Medulla oblongata (tissue), 1 donor: ENCODE measurements at regions not wholly inside any gene's neighbourhood (a gene's known extent, or its start where the extent isn't known, plus 50 kb on each side); places are given as distances from the start of the nearest gene placed in this dataset.
A peak's percentile ranks its signal among the peaks of the same experiment; 100 is the strongest.

ENCODE experiments used
- DNase-seq: peaks from one replicate; pipeline ENCODE4 v3.0.0-alpha.2; 2015; ENCODE audit errors: extremely low spot score

DNA sequence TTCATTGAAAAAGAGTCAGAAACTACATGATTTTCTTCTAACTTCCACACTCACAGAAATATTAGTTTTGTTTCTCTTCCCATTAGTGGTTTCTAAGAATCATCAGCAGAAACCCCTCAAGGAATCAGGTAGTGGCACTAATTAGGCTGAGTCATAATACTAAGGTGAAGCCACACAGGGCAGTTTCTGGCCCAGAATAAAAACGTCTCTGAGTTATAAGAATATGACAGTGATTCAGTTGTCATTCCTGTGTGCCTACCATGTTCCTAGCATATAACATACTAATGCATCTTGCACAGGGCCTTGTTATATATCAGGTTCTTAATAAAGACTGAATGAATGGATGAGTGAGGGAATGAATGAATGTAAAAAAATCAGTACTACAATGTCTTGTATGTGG lies 206.0 kb upstream of the PLEKHG7 start:
- DNase-seq = no peak

- no peak for DNase-seq
These were observed 207.7 kb upstream of the PLEKHG7 start for GRCh38 chr12:92495108-92495507.

- no peak for DNase-seq
These were observed 209.0 kb upstream of the PLEKHG7 start for GRCh38 chr12:92493816-92494215.

- DNase-seq = no peak
These were observed 209.8 kb upstream of the PLEKHG7 start for GRCh38 chr12:92492995-92493394.

DNA sequence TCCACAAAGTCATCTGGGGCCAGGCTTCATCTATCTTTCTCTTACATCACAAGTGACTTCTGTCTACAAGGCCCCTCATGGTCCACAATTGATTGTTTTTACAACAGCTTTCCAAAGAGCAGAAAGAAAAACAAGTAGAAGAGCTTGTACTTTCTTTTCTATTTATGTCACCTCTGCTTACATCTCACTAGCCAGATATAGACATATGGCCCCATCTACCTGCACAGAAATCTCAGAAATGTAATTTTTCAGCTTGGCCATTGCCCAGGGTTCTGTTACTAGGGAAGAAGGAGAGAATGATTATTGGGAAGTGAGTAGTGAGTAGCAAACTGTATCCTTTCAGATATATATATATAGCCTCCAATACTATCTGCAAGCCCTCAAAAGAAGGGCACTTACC lies 210.5 kb upstream of the PLEKHG7 start:
- DNase-seq = no peak

DNA sequence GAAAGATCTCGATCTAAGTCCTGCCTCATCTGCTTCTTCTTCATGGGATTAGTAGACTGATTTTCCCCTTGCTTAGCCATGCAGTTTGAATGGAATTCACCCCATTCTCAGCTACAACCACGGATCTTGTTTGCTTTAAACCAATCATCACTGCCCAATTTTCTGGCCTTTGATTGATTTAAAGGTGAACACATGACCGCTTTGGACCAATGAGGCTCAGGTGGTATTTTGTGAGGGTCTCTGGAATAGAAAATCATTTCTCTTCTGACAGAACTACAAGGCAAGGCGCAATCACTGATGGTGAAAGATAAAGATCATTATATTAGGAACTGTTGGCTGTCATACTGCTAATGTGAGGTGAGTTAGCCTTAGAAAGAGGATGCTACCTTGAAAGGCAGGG lies 213.0 kb upstream of the PLEKHG7 start:
- DNase-seq = no peak

GRCh38 chr12:92488735-92489134 lies 214.1 kb upstream of the PLEKHG7 start:
- DNase-seq = no peak

- DNase-seq = no peak
These were observed 215.7 kb upstream of the PLEKHG7 start for GRCh38 chr12:92487138-92487485.

DNA sequence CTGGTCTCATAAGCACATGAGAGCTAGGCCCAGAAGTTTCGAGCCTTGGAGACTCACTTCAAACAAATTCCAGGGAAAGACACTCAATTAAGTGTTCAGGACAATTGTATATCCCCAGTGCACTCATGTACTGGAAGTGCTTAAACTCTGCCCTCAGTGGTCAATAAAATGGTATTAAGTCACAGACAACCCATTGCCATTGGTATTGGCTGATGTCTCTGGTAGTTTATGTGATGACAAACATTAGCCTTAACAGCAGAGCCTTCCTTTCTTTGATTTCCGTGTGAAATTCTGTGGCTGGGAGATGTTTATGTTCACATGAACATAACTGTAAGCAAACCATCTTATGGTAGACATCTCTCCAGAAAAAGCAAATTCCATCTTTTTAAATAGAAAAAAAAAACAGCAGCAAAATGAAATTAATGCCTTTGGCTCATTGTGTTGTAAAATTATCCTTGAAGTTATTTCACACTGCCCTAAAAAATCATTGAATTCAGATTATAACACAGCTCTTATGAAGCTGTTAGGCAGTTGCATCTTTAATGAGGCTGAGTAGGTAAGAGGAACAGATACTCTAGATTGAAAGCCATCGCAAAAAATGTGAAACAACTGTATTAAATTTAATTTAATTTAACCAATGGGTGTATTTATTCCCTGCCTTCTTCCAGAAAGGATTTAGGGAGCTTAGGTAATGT lies 216.2 kb upstream of the PLEKHG7 start:
- no peak for DNase-seq

GRCh38 chr12:92485351-92486348 lies 217.1 kb upstream of the PLEKHG7 start:
- no peak for DNase-seq

- peak; percentile 55 for DNase-seq
These were observed 220.2 kb upstream of the PLEKHG7 start for GRCh38 chr12:92482599-92482998.

DNA sequence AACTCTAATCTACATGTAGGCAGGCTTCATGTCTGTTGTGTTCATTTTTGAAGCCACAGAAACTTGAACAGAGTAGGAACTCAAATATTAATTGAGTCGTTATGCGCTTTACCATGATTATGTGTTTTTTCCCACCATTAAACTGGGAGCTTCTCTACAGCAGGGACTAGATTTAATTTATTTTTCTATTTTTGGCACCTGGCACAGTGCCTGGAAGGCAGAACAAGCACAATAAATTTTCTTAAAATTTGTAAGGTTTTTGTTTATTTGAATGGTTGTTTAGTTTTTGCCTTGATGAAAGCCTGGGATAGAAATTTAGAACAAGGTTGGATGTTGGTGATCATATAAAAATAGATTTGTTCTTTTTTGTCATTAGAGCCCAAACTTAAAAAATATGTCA lies 221.7 kb upstream of the PLEKHG7 start:
- DNase-seq = no peak

DNA sequence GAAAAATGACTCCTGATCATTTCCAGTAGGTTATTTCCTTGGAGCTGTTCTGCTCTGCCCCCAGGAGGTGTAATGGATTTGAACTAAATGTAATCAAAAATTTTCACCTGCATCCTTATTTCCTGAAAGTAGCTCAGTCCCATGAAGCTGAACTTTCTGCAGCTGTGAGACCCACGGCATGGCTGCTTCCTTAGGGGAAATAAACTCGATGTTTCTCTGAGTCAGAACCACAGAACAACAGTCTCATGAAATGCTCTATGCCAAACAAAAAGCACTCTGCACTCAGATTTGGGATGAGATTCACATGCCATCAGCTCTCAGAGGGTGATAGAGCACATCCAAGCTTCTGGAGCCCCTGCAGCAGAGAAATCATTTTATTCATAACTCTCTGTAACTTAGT lies 224.1 kb upstream of the PLEKHG7 start:
- no peak for DNase-seq

DNA sequence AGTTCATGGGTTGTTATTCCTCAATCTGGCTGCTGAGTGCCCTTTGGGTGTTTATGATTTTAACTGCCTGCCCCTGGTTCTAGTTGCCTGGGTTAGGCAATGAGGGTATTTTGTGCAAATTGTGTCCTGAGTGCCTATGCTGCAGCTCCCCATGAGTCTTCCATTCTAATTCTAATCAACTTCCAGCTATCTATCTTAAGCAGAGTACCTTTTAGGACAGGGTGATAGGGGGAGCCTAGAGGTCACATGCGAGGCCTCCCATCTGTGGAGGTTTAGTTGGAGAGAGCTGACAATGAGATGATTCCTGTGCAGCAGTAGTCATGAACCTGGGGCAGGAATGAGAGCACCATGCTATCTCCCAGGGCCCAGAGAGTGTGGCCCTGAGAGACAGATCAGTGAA lies 225.9 kb upstream of the PLEKHG7 start:
- DNase-seq = no peak

DNA sequence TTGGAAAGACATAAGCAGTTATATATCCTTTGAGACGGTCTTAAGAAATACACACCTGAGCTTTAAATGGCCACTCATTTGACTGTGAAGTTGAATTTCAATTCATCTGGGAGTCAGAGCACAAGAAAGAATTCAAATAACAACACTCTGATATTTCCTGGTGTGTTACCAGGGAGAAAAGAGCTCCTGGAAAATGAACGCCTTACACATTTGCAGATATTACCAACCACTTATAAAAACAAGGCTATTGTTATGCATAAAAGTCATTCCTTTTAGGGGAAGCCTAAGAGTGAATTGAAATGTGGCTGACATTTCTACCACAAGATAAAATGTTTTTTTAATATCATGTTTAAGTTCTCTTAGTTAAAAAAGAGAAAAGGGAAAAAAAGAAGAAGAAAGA lies 229.2 kb upstream of the PLEKHG7 start:
- no peak for DNase-seq

DNA sequence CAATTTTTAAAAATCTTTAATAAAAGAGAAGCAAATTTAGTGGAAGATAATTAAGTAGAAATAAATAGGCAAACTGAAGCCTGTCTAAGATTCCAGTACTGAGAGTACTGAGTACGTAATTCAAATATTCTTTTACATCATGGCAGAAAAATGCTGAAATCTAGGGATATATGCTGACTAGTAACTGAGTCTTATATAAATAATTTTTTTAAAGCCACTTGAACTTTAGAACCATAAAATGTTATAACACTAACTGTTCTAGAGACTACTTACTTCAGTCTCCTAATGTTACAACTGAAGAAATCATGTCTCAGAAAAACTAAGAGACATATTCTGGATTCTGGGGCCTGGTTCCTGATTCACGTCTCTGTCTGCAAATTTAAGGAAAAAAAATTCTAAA lies 230.6 kb upstream of the PLEKHG7 start:
- no peak for DNase-seq

DNA sequence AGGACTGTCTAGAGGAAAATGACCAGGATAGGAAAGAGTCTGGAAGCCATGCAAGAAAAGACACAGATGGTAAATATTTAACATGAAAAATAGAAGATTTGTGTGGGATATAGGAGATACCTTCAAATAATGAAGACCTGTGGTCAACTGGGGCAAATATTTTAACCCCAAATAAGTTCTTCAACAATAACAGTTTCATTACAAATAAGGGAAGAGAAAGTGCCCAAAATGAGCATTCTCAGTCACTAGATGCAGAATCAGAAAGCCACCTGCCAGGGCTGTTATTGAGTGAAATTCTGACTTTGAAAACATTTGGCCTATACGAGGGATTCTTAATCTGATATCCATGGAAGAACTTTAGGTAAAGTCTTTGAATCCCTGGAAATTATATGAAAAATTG lies 231.2 kb upstream of the PLEKHG7 start:
- no peak for DNase-seq

- no peak for DNase-seq
These were observed 232.2 kb upstream of the PLEKHG7 start for GRCh38 chr12:92470608-92471021.

DNA sequence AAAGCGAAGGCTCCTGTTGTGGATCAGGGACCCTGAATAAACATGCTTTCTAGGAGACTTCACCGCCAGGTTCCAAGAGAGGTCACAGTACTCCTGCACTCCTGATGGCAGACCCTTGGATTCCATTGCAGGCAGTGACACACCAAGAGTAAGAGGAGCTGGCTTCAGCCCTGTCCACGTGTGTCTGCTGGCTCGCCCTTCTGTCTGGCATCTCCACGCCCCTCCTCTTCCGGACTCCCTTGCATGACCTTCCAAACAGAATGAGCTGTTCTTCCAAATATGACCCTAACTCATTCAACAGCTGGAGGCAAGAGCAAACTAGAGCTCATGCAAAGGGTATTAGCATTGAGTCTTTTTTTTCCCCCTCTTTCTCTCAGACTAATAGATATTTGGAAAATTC lies 233.0 kb upstream of the PLEKHG7 start:
- no peak for DNase-seq

- DNase-seq = no peak
These were observed 234.3 kb upstream of the PLEKHG7 start for GRCh38 chr12:92468358-92469020.

DNA sequence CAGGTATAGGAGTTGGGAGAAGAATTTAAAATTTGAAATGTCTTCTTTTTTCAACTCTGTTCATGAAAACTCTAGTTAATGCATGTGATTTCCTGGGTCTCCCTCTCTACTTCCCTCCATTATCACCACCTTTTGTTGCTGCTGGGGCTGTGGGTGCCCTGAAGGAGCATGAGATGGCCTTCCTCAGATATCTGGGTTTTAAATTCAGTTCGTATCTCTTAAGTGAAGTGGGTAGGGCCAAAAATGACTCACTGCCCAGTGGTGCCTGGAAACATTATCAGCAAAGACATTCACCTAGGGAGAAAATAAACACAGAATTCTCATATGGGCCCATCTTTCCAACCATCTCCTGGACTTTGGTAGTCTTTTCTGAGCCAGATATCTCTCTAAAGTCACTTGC lies 234.9 kb upstream of the PLEKHG7 start:
- DNase-seq = no peak
